H1 (cell line): ENCODE measurements at regions not wholly inside any gene's neighbourhood (a gene's known extent, or its start where the extent isn't known, plus 50 kb on each side); places are given as distances from the start of the nearest gene placed in this dataset.
"Not testable (repeated sequence)": the region's sequence is repeated elsewhere in the genome, so short reads cannot be mapped to it uniquely, and the experiment has no call there.

ENCODE experiments used
- CTCF ChIA-PET: fragments of 300-600 bp; sonication (Branson Sonifier 250); formaldehyde crosslinking; loops from one replicate; lab custom pipeline; 2021; ENCODE audit not compliant: partially characterized antibody; lab: Charles Lee
- POLR2A ChIA-PET: fragments of 300-600 bp; sonication (Branson Sonifier 250); formaldehyde crosslinking; loops from one replicate; lab custom pipeline; 2021; ENCODE audit warnings: inconsistent platforms; ENCODE audit not compliant: partially characterized antibody; lab: Charles Lee
- DNase-seq, 2 experiments: peaks; one replicate each; pipeline versions ENCODE4 v3.0.0 to v3.0.0-alpha.2; 2010 to 2022; ENCODE audit warnings: low spot score in 2 of 2, low read depth in 1 of 2, mixed read lengths in 1 of 2
- FAIRE-seq: peaks from 2 replicates; lab custom pipeline; 2011; peaks lifted over from hg19 to GRCh38; lab: Jason Lieb, UNC
- H2AFZ ChIP-seq: 2 replicates; pipeline ENCODE4 v1.8.1; 2012; ENCODE audit warnings: low read length, inconsistent platforms
- H2AK5ac ChIP-seq: 2 replicates; pipeline ENCODE4 v1.6.1; 2013; ENCODE audit warnings: low read depth, low read length
- H2BK120ac ChIP-seq: replicated peaks from 2 replicates; pipeline ENCODE3; 2013; ENCODE audit warnings: low read depth, low read length, inconsistent platforms
- H2BK12ac ChIP-seq: 2 replicates; pipeline ENCODE4 v1.6.1; 2013; ENCODE audit warnings: low read depth, low read length
- H2BK15ac ChIP-seq: 2 replicates; pipeline ENCODE4 v1.6.1; 2013; ENCODE audit warnings: low read length
- H2BK20ac ChIP-seq: 2 replicates; pipeline ENCODE4 v1.6.1; 2013; ENCODE audit warnings: low read length
- H2BK5ac ChIP-seq: 2 replicates; pipeline ENCODE4 v1.6.1; 2013; ENCODE audit warnings: low read depth, low read length
- H3K14ac ChIP-seq: 2 replicates; pipeline ENCODE4 v1.6.1; 2013; ENCODE audit warnings: inconsistent platforms; ENCODE audit not compliant: insufficient read length
- H3K18ac ChIP-seq: 2 replicates; pipeline ENCODE4 v1.6.1; 2013; ENCODE audit warnings: low read length; ENCODE audit errors: extremely low read depth
- H3K23ac ChIP-seq: 2 replicates; pipeline ENCODE4 v1.6.1; 2013; ENCODE audit warnings: inconsistent platforms; ENCODE audit not compliant: insufficient read length
- H3K23me2 ChIP-seq: 2 replicates; pipeline ENCODE4 v1.6.1; 2013; ENCODE audit warnings: low read depth, low read length
- H3K27ac ChIP-seq: 2 replicates; pipeline ENCODE4 v1.6.1; 2011; ENCODE audit warnings: low read depth, low read length, inconsistent platforms
- H3K27me3 ChIP-seq, 4 experiments: replicated peaks in 1 of 4; 1 replicate in 1 of 4; 2 replicates in 3 of 4; pipeline versions ENCODE4 v1.6.1 to v1.8.1; 2011 to 2013; ENCODE audit warnings: low read length in 3 of 4, mild to moderate bottlenecking in 3 of 4, inconsistent platforms in 2 of 4, mixed read lengths in 2 of 4, moderate library complexity in 1 of 4; ENCODE audit not compliant: control insufficient read depth in 3 of 4, insufficient read depth in 3 of 4; ENCODE audit errors: extremely low read depth in 1 of 4
- H3K36me3 ChIP-seq, 4 experiments: 2 replicates each; pipeline versions ENCODE4 v1.6.1 to v1.8.1; 2011 to 2013; ENCODE audit warnings: mild to moderate bottlenecking in 4 of 4, low read length in 3 of 4, moderate library complexity in 2 of 4, control low read depth in 1 of 4, inconsistent platforms in 1 of 4; ENCODE audit not compliant: insufficient read depth in 4 of 4, control insufficient read depth in 2 of 4
- H3K4ac ChIP-seq: replicated peaks from 2 replicates; pipeline ENCODE3; 2013; ENCODE audit warnings: low read length, low read depth, mixed read lengths, inconsistent platforms; ENCODE audit not compliant: insufficient read length
- H3K4me1 ChIP-seq, 4 experiments: replicated peaks in 1 of 4; 1 replicate in 1 of 4; 2 replicates in 3 of 4; pipeline versions ENCODE4 v1.6.1 to v1.8.1; 2011 to 2013; ENCODE audit warnings: low read length in 3 of 4, inconsistent platforms in 2 of 4, mixed read lengths in 1 of 4; ENCODE audit not compliant: insufficient read depth in 4 of 4, control insufficient read depth in 3 of 4
- H3K4me2 ChIP-seq, 2 experiments: 2 replicates each; pipeline versions ENCODE4 v1.6.1 to v1.8.1; 2011 to 2013; ENCODE audit warnings: low read depth in 2 of 2, low read length in 2 of 2, control low read depth in 1 of 2, inconsistent platforms in 1 of 2, mild to moderate bottlenecking in 1 of 2; ENCODE audit not compliant: insufficient read depth in 1 of 2
- H3K4me3 ChIP-seq, 4 experiments: fragments of 200-600, 300-600 bp in 1 of 4; sonication (generic), shearing (Covaris generic), sonication (Bioruptor Twin) in 1 of 4; 2 replicates each; pipeline versions ENCODE4 v1.5.1 to v1.8.1; 2011 to 2016; ENCODE audit warnings: low read length in 4 of 4, low read depth in 3 of 4, control low read depth in 2 of 4, inconsistent platforms in 2 of 4, mild to moderate bottlenecking in 2 of 4, mixed read lengths in 1 of 4, moderate library complexity in 1 of 4; ENCODE audit not compliant: insufficient read depth in 2 of 4; ENCODE audit errors: extremely low read depth in 1 of 4
- H3K56ac ChIP-seq: replicated peaks from 2 replicates; pipeline ENCODE3; 2013; ENCODE audit warnings: low read depth, mild to moderate bottlenecking, mixed read lengths, low read length, inconsistent platforms; ENCODE audit not compliant: insufficient read length
- H3K79me1 ChIP-seq: 2 replicates; pipeline ENCODE4 v1.6.1; 2013; ENCODE audit warnings: low read depth, low read length, control low read depth
- H3K79me2 ChIP-seq, 2 experiments: 2 replicates each; pipeline versions ENCODE4 v1.6.1 to v1.8.1; 2012 to 2013; ENCODE audit warnings: low read length in 2 of 2, mild to moderate bottlenecking in 2 of 2, inconsistent platforms in 1 of 2; ENCODE audit not compliant: insufficient read depth in 2 of 2, control insufficient read depth in 1 of 2
- H3K9ac ChIP-seq, 4 experiments: replicated peaks in 1 of 4; 1 replicate in 1 of 4; 2 replicates in 3 of 4; pipeline versions ENCODE4 v1.6.1 to v1.8.1; 2011 to 2013; ENCODE audit warnings: low read depth in 3 of 4, low read length in 3 of 4, control low read depth in 2 of 4, mild to moderate bottlenecking in 2 of 4, moderate library complexity in 2 of 4, inconsistent platforms in 1 of 4; ENCODE audit errors: extremely low read depth in 1 of 4
- H3K9me3 ChIP-seq, 2 experiments: 2 replicates each; pipeline versions ENCODE4 v1.6.1 to v1.8.1; 2012 to 2013; ENCODE audit warnings: mild to moderate bottlenecking in 2 of 2, moderate library complexity in 2 of 2, control low read depth in 1 of 2, inconsistent platforms in 1 of 2, low read depth in 1 of 2, low read length in 1 of 2, mixed read lengths in 1 of 2; ENCODE audit not compliant: insufficient read depth in 2 of 2
- H4K20me1 ChIP-seq, 2 experiments: replicated peaks in 1 of 2; 2 replicates each; pipeline versions ENCODE3 to v1.8.1; 2011 to 2013; ENCODE audit warnings: inconsistent platforms in 2 of 2, low read length in 2 of 2, mild to moderate bottlenecking in 1 of 2; ENCODE audit not compliant: insufficient read depth in 2 of 2, control insufficient read depth in 1 of 2
- H4K5ac ChIP-seq: 2 replicates; pipeline ENCODE4 v1.6.1; 2013; ENCODE audit warnings: low read length, low read depth, mixed read lengths, inconsistent platforms; ENCODE audit not compliant: insufficient read length
- H4K8ac ChIP-seq: 2 replicates; pipeline ENCODE4 v1.8.0; 2013; ENCODE audit warnings: mild to moderate bottlenecking, moderate library complexity, low read length, inconsistent platforms; ENCODE audit not compliant: insufficient read depth; ENCODE audit errors: extremely low read depth
- H4K91ac ChIP-seq: replicated peaks from 2 replicates; pipeline ENCODE3; 2013; ENCODE audit warnings: low read length, mixed read lengths, inconsistent platforms; ENCODE audit not compliant: insufficient read length
- WGBS, 2 experiments: shearing (Covaris generic) in 1 of 2; methylation state at CpG; one replicate each; pipeline versions ENCODE4 v1.1.6 to v1.1.7; 2013 to 2015; ENCODE audit warnings: low lambda C conversion rate in 2 of 2, mixed read lengths in 2 of 2, inconsistent platforms in 1 of 2, low coverage in 1 of 2, missing lambda C conversion rate in 1 of 2; ENCODE audit not compliant: insufficient replicate concordance in 2 of 2, insufficient coverage in 1 of 2, insufficient read length in 1 of 2; ENCODE audit errors: extremely low coverage in 1 of 2, missing lambda C conversion rate in 1 of 2; 5-methylcytosine and 5-hydroxymethylcytosine counted together

DNA sequence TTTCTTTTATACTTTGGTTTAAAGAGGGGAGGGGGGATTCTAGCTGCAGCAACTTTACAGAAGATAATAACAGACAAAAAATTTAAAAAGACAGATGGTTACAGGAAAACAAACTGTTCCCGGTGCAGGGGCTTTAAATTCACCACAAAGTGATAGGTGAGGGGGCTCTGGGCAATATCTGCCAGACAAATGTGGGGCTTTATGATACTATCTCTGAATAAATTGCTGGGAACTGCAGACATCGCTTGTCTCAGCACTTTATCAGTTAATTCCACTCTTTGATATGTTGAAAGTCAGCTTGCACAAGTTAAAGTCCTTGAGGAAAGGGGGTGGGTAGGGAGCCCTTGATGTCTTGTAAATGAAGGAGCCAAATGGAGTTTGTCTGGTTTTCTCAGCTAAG lies 1759.1 kb upstream of the TPTE start:
- H3K4me1 ChIP-seq, H2BK120ac ChIP-seq, H3K79me2 ChIP-seq, H3K27ac ChIP-seq, H2BK15ac ChIP-seq, H2BK20ac ChIP-seq, H4K5ac ChIP-seq, H3K14ac ChIP-seq, H3K18ac ChIP-seq, H4K20me1 ChIP-seq, H3K23me2 ChIP-seq, H3K9ac ChIP-seq, H3K23ac ChIP-seq, H2AK5ac ChIP-seq, H2AFZ ChIP-seq, H3K56ac ChIP-seq, H3K79me1 ChIP-seq, CTCF ChIA-PET, H3K27me3 ChIP-seq, H3K4ac ChIP-seq, H2BK12ac ChIP-seq, H4K91ac ChIP-seq, POLR2A ChIA-PET, H3K36me3 ChIP-seq, H3K4me2 ChIP-seq, H4K8ac ChIP-seq, FAIRE-seq, H3K4me3 ChIP-seq, H2BK5ac ChIP-seq, DNase-seq: not testable (repeated sequence)
- 44% methylated on average over 2 of the region's 2 CpGs; no CpG with 5 or more reads in 1 of the 2 experiments for WGBS, 2 experiments
- H3K9me3 ChIP-seq: peaks cover 52 to 69% of the 10 kb centered on the region in 2 experiments

- POLR2A ChIA-PET, H3K23me2 ChIP-seq, H3K9ac ChIP-seq, H4K5ac ChIP-seq, H3K79me2 ChIP-seq, H3K36me3 ChIP-seq, H3K27ac ChIP-seq, H4K8ac ChIP-seq, H3K4ac ChIP-seq, H2BK15ac ChIP-seq, H3K23ac ChIP-seq, H4K91ac ChIP-seq, H3K14ac ChIP-seq, H3K4me3 ChIP-seq, H3K4me1 ChIP-seq, H2BK20ac ChIP-seq, H2BK12ac ChIP-seq, H2BK120ac ChIP-seq, H4K20me1 ChIP-seq, H2BK5ac ChIP-seq, H3K4me2 ChIP-seq, H2AK5ac ChIP-seq, H3K18ac ChIP-seq, H3K27me3 ChIP-seq, DNase-seq, H3K56ac ChIP-seq, FAIRE-seq, H2AFZ ChIP-seq, H3K79me1 ChIP-seq, CTCF ChIA-PET: not testable (repeated sequence)
- WGBS, 2 experiments: 85% methylated on average over 9 of the region's 9 CpGs; no CpG with 5 or more reads in 1 of the 2 experiments
- peaks cover 37 to 53% of the 10 kb centered on the region in 2 experiments for H3K9me3 ChIP-seq
Measured at GRCh38 chr21:8764416-8764815, 1757.0 kb upstream of the TPTE start.
